ENCODE measurements at regions not wholly inside any gene's neighbourhood (a gene's known extent, or its start where the extent isn't known, plus 50 kb on each side); places are given as distances from the start of the nearest gene placed in this dataset.

DNA sequence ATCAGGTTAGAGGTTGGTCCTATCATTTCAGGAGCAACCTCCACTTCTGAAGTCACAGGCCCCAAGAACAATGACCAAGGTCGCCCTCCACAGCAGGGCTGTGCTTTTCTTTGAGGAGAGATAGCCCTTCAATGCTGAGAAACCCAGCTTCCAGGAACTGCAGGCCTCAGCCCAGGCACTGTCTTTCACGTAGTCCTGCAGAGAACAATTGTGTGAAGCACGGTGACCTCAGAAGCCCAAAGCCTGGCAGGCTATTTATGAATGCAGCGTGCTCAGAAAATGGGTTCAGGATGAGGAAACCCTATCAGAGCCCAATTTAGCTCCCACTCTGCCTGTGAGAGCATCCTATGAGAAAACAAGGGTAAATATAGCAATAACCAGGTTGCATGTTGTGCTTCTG is 388.3 kb downstream of the PLK2 start:
- TF ChIP-seq, protein P1, sequence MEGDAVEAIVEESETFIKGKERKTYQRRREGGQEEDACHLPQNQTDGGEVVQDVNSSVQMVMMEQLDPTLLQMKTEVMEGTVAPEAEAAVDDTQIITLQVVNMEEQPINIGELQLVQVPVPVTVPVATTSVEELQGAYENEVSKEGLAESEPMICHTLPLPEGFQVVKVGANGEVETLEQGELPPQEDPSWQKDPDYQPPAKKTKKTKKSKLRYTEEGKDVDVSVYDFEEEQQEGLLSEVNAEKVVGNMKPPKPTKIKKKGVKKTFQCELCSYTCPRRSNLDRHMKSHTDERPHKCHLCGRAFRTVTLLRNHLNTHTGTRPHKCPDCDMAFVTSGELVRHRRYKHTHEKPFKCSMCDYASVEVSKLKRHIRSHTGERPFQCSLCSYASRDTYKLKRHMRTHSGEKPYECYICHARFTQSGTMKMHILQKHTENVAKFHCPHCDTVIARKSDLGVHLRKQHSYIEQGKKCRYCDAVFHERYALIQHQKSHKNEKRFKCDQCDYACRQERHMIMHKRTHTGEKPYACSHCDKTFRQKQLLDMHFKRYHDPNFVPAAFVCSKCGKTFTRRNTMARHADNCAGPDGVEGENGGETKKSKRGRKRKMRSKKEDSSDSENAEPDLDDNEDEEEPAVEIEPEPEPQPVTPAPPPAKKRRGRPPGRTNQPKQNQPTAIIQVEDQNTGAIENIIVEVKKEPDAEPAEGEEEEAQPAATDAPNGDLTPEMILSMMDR (IDR thresholded peaks at IDR 0.05; ENCODE audit: insufficient read depth, low read length, missing control alignments): no peak
- no peak overlapping the region for H3K4me3 ChIP-seq (ENCODE audit: low read depth, low read length)
- no peak for DNase-seq (ENCODE audit: low read depth, low spot score)
- POLR2A ChIA-PET: no interaction called here
- CTCF ChIA-PET: interaction anchor here (0.6 kb wide), 2 partner anchors 10 to 1334 kb away, joined by 3 to 4 read pairs; no protein-coding TSS in a partner anchor

DNA sequence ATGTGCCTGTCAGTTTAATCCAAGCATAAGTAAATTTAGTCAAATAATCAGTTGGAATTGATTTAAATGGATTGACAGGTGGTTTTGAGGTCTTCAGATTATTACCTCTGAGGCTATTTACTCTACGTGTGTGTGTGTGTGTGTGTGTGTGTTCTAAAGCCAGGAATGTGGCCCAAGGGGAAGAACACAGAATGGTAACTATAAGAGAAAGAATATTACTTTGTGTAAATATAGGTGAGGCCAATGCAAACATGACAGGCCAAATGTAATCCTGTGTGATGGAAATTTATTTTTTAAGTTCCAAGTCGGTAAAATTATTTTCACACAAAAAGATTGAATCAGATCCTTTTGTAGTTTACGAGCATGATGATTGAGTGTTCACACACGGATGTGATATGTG is 390.0 kb downstream of the PLK2 start:
- ChIA-PET CTCF (interaction anchor here (1.1 kb wide), 1 partner anchor 15 kb away, joined by 4 read pairs; no protein-coding TSS in a partner anchor), POLR2A (no interaction called here)
- DNase-seq (ENCODE audit: low read depth, low spot score): no peak
- TF ChIP-seq, protein P1 (IDR thresholded peaks at IDR 0.05; ENCODE audit: insufficient read depth, low read length, missing control alignments): no peak
- H3K4me3 ChIP-seq (ENCODE audit: low read depth, low read length): no peak overlapping the region

DNA sequence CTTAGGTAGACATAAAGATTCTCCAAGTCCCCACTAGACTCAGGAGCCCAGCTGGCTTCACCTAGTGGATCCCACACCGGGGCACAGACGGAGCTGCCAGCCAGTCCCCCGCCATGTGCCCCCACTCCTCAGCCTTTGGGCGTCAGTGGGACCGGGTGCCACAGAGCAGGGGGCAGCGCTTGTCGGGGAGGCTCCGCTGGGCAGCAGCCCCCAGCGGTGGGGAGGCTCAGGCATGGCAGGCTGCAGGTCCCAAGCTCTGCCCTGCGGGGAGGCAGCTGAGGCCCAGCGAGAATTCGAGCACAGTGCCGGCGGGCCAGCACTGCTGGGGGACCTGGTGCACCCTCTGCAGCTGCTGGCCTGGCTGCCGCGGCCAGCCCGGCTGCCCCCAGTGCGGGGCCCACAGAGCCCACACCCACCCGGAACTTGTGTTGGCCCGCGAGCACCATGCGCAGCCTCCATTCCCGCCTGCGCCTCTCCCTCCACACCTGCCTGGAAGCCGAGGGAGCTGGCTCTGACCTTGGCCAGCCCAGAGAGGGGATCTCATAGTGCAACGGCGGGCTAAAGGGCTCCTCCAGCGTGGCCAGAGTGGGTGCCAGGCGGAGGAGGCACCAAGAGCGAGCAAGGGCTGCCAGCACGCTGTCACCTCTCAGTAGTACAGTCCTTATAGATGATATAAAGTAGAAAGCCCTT is 390.7 kb downstream of the PLK2 start:
- ChIA-PET POLR2A (no interaction called here), CTCF (interaction anchor here (1.1 kb wide), 1 partner anchor 15 kb away, joined by 4 read pairs; no protein-coding TSS in a partner anchor)
- no peak overlapping the region for H3K4me3 ChIP-seq (ENCODE audit: low read depth, low read length)
- DNase-seq (ENCODE audit: low read depth, low spot score): no peak
- TF ChIP-seq, protein P1 (IDR thresholded peaks at IDR 0.05; ENCODE audit: insufficient read depth, low read length, missing control alignments): no peak

DNA sequence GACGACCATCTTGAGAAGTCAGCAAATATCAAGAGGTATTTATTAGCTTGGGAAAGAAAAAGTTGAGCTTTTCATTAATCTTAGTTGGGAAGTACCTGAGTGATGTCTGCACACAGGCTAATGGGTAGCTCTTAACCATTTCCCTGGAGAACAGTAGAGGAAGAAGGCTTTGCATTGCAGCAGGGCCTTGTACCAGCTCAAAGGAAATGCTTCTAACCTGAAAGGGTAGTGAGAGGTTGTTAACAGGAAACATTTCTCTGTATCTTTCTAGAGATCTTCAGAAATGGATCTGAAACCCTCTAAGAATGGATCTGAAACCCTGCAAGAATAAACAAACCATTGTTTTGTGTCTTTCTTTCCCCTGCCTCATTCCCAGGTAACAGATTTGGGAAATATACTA is 393.3 kb downstream of the PLK2 start:
- ChIA-PET CTCF (no interaction called here), POLR2A (no interaction called here)
- TF ChIP-seq, protein P1 (IDR thresholded peaks at IDR 0.05; ENCODE audit: insufficient read depth, low read length, missing control alignments): no peak
- no peak for DNase-seq (ENCODE audit: low read depth, low spot score)
- H3K4me3 ChIP-seq (ENCODE audit: low read depth, low read length): no peak overlapping the region

DNA sequence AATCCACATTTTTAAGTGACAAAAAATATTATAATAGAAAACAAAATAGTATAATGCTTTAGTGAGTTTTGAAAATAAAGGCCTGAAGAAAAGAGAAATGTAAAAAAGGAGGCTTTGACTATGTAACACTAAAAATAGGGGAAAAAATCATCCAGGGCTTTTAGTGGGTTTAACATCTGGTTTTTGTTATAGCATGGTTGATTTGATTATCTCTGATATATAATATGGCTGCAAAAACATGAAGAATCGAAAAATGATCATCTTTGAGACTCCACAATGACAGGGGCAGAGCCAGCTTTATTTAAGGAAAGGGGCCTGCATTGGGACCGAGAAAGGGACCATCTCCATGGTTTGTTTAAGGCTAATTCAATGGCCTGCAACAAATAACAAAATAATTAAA is 393.8 kb downstream of the PLK2 start:
- CTCF ChIA-PET: no interaction called here
- POLR2A ChIA-PET: no interaction called here

DNA sequence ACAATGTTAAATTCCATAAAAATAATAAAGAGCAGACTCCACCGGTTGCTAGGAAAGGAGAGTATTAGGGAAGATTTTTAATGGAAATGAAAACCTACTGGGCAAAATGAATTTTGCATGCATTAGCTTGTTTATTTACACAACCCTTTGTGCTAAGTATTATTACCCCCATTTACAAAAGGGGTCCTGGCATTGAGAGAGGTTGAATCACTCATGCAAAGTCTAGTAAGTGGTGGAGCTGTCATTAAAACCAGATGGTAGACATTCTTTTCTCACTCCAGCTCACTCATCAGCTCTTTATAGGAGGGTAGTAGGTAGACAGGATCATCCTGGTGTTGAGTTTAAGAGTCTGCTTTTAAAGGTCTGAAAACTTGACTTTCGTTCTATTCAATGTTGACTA is 395.1 kb downstream of the PLK2 start:
- CTCF ChIA-PET: no interaction called here

More for the DNA sequence above, 393.8 kb downstream of the PLK2 start:
- TF ChIP-seq, protein P1 (IDR thresholded peaks at IDR 0.05; ENCODE audit: insufficient read depth, low read length, missing control alignments): no peak
- no peak for DNase-seq (ENCODE audit: low read depth, low spot score)
- no peak overlapping the region for H3K4me3 ChIP-seq (ENCODE audit: low read depth, low read length)

More for the DNA sequence above, 395.1 kb downstream of the PLK2 start:
- DNase-seq (ENCODE audit: low read depth, low spot score): no peak
- POLR2A ChIA-PET: no interaction called here
- H3K4me3 ChIP-seq (ENCODE audit: low read depth, low read length): no peak overlapping the region
- TF ChIP-seq, protein P1 (IDR thresholded peaks at IDR 0.05; ENCODE audit: insufficient read depth, low read length, missing control alignments): no peak

All from AG04449 (cell line).